GF-D8 (cell line): ENCODE measurements at regions not wholly inside any gene's neighbourhood (a gene's known extent, or its start where the extent isn't known, plus 50 kb on each side); places are given as distances from the start of the nearest gene placed in this dataset.

Experiments
- DNase-seq: peaks from one replicate; lab custom pipeline; 2025; lab: John Stamatoyannopoulos, UW

GRCh38 chr6:40075056-40075590 is 140.9 kb upstream of the MOCS1 start:
- DNase-seq: no peak

- DNase-seq: no peak
Measured at GRCh38 chr6:40074306-40075055, 140.2 kb upstream of the MOCS1 start.

GRCh38 chr6:40066372-40066771 is 132.1 kb upstream of the MOCS1 start:
- no peak for DNase-seq

- DNase-seq: no peak
Measured at GRCh38 chr6:40056865-40057264, 122.6 kb upstream of the MOCS1 start.

GRCh38 chr6:40054602-40055001 is 120.3 kb upstream of the MOCS1 start:
- DNase-seq: no peak

GRCh38 chr6:40054186-40054585 is 119.9 kb upstream of the MOCS1 start:
- no peak for DNase-seq

GRCh38 chr6:40049128-40049527 is 114.9 kb upstream of the MOCS1 start:
- DNase-seq: no peak

GRCh38 chr6:40044196-40044595 is 109.9 kb upstream of the MOCS1 start:
- DNase-seq: no peak

- peak; percentile 32 for DNase-seq
Measured at GRCh38 chr6:40042232-40042631, 108.0 kb upstream of the MOCS1 start.

GRCh38 chr6:40039042-40039441 is 104.8 kb upstream of the MOCS1 start:
- no peak for DNase-seq

GRCh38 chr6:40038626-40039025 is 104.4 kb upstream of the MOCS1 start:
- no peak for DNase-seq

- DNase-seq: no peak
Measured at GRCh38 chr6:40037271-40037670, 103.0 kb upstream of the MOCS1 start.

GRCh38 chr6:40036186-40036585 is 101.9 kb upstream of the MOCS1 start:
- no peak for DNase-seq

- no peak for DNase-seq
Measured at GRCh38 chr6:40028449-40028848, 94.2 kb upstream of the MOCS1 start.

GRCh38 chr6:40022867-40023266 is 88.6 kb upstream of the MOCS1 start:
- DNase-seq: no peak

- no peak for DNase-seq
Measured at GRCh38 chr6:40020166-40020565, 85.9 kb upstream of the MOCS1 start.

- DNase-seq: no peak
Measured at GRCh38 chr6:40015530-40015929, 81.3 kb upstream of the MOCS1 start.

- no peak for DNase-seq
Measured at GRCh38 chr6:40011844-40012243, 77.6 kb upstream of the MOCS1 start.

- DNase-seq: no peak
Measured at GRCh38 chr6:40000964-40001515, 66.8 kb upstream of the MOCS1 start.

GRCh38 chr6:39999006-39999867 is 65.0 kb upstream of the MOCS1 start:
- DNase-seq: peak; percentile 3

GRCh38 chr6:39998126-39998525 is 63.9 kb upstream of the MOCS1 start:
- no peak for DNase-seq

- DNase-seq: no peak
Measured at GRCh38 chr6:39997101-39997635, 62.9 kb upstream of the MOCS1 start.
